Nephron (organoid): ENCODE measurements at regions not wholly inside any gene's neighbourhood (a gene's known extent, or its start where the extent isn't known, plus 50 kb on each side); places are given as distances from the start of the nearest gene placed in this dataset.

Source experiments
- H3K27ac Mint-ChIP-seq, 3 experiments: 2 replicates each; pipeline ENCODE4 v1.8.0; 2020; ENCODE audit warnings: mixed read lengths in 3 of 3, mild to moderate bottlenecking in 2 of 3, moderate library complexity in 1 of 3
- H3K27me3 Mint-ChIP-seq: 2 replicates; pipeline ENCODE4 v1.8.0; 2021; ENCODE audit warnings: low read depth, mild to moderate bottlenecking, moderate library complexity, mixed read lengths
- H3K36me3 Mint-ChIP-seq: 2 replicates; pipeline ENCODE4 v1.8.0; 2020; ENCODE audit warnings: low read depth, mixed read lengths
- H3K4me1 Mint-ChIP-seq: 2 replicates; pipeline ENCODE4 v1.8.0; 2020; ENCODE audit warnings: mixed read lengths
- H3K4me3 Mint-ChIP-seq, 3 experiments: 2 replicates each; pipeline ENCODE4 v1.8.0; 2020; ENCODE audit warnings: mild to moderate bottlenecking in 3 of 3, mixed read lengths in 3 of 3, moderate library complexity in 2 of 3
- H3K9me3 Mint-ChIP-seq: 2 replicates; pipeline ENCODE4 v1.8.0; 2020; ENCODE audit warnings: mixed read lengths
- TF ChIP-seq, protein P1 (sequence below), 3 experiments: fragments of 200-600 bp; sonication (generic); IDR thresholded peaks; one replicate each; pipeline ENCODE4 v1.5.0; 2021; ENCODE audit warnings: antibody characterized with exemption in 3 of 3; ENCODE audit not compliant: unreplicated experiment in 3 of 3

DNA sequence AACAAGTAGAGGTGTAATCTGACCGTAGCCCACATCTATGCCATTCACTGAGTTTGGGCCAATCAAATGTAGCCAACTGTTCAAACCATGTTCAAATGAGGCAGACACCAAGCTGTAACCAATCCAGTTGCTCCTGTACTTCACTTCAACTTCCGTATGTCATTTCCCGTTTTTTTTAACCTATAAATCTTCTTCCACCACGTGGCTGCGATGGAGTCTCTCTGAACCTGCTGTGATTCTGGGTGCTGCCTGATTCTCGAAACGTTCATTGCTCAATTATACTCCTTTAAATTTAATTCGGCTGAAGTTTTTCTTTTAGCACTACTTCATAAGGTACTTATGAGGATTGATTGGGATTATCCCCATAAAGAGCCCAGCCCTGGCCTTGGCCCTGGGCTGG is 179.7 kb downstream of the PIK3R1 start:
- peaks cover 15% of the 10 kb centered on the region for H3K9me3 Mint-ChIP-seq
- TF ChIP-seq, protein P1, sequence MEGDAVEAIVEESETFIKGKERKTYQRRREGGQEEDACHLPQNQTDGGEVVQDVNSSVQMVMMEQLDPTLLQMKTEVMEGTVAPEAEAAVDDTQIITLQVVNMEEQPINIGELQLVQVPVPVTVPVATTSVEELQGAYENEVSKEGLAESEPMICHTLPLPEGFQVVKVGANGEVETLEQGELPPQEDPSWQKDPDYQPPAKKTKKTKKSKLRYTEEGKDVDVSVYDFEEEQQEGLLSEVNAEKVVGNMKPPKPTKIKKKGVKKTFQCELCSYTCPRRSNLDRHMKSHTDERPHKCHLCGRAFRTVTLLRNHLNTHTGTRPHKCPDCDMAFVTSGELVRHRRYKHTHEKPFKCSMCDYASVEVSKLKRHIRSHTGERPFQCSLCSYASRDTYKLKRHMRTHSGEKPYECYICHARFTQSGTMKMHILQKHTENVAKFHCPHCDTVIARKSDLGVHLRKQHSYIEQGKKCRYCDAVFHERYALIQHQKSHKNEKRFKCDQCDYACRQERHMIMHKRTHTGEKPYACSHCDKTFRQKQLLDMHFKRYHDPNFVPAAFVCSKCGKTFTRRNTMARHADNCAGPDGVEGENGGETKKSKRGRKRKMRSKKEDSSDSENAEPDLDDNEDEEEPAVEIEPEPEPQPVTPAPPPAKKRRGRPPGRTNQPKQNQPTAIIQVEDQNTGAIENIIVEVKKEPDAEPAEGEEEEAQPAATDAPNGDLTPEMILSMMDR (IDR thresholded peaks at IDR 0.05; ENCODE audit: unreplicated experiment in 3 of 3), result no peak
- no peaks in the 10 kb centered on the region for H3K36me3 Mint-ChIP-seq
- no peak overlapping the region for H3K4me3 Mint-ChIP-seq
- H3K4me1 Mint-ChIP-seq, result no peaks in the 10 kb centered on the region
- peak overlapping the region in 1 of 3 experiments; percentile 80 for H3K27ac Mint-ChIP-seq
- no peaks in the 10 kb centered on the region for H3K27me3 Mint-ChIP-seq

DNA sequence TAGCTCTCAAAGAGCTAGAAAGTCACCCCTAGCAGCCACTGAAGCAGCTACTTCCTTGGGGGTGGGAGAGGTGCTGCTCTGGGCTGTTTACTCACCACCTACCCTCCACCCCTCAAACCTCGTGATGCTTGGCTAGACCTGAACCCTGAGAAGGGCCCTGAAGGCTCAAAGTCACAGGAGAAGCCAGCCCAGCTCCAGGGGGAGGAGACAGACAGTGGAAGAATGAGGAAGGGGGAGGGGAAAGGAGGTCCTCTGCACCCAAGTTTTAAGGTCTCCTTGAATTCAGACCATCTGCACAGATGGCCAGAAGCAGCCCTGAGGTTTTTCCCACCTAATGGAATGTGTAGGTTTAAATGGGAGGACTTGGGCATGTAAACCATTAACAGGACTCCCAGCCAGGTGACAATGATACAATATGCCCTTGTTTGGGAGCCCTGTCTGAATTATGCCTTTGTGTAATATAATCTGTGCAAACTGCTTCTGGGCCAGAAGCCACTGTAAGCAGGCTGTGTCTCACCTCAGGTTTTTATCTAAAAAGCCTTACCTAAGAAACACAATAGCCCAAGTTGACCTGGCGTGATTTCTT is 180.5 kb downstream of the PIK3R1 start:
- Mint-ChIP-seq H3K9me3 (peaks cover 15% of the 10 kb centered on the region), H3K27ac (peak overlapping the region; percentile 28 to 80 (median 39)), H3K27me3 (no peaks in the 10 kb centered on the region), H3K4me1 (no peaks in the 10 kb centered on the region), H3K36me3 (no peaks in the 10 kb centered on the region), H3K4me3 (no peak overlapping the region)
- TF ChIP-seq, protein P1 (IDR thresholded peaks at IDR 0.05; ENCODE audit: unreplicated experiment in 3 of 3), result no peak

DNA sequence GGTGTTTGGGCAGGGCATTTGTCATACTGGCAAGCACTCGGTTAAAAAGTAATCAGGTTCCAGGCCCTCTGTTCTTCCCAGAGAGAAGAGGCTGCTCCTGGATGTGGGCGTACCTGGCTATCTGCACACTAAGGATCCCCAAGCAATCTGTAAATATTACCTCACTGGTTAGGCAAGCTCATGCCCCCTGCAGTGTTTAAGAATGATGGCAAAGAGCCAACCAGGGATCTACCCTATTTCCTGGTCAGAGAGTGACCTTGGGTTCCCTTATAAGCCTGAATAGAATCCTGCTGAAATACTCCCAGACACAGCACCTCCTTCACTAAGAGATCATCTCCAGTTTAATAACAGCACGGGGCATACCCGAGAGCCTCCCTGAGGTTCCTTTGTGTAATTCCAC is 181.2 kb downstream of the PIK3R1 start:
- Mint-ChIP-seq H3K4me3 (no peak overlapping the region), H3K36me3 (no peaks in the 10 kb centered on the region), H3K4me1 (no peaks in the 10 kb centered on the region), H3K9me3 (peaks cover 15% of the 10 kb centered on the region), H3K27ac (peak overlapping the region; percentile 28 to 80 (median 39)), H3K27me3 (no peaks in the 10 kb centered on the region)
- TF ChIP-seq, protein P1 (IDR thresholded peaks at IDR 0.05; ENCODE audit: unreplicated experiment in 3 of 3), result no peak

GRCh38 chr5:68398146-68398812 is 182.7 kb downstream of the PIK3R1 start:
- Mint-ChIP-seq H3K4me1 (no peaks in the 10 kb centered on the region), H3K27ac (no peak overlapping the region), H3K36me3 (no peaks in the 10 kb centered on the region), H3K9me3 (peaks cover 15% of the 10 kb centered on the region), H3K27me3 (no peaks in the 10 kb centered on the region), H3K4me3 (no peak overlapping the region)
- TF ChIP-seq, protein P1 (IDR thresholded peaks at IDR 0.05; ENCODE audit: unreplicated experiment in 3 of 3), result no peak

DNA sequence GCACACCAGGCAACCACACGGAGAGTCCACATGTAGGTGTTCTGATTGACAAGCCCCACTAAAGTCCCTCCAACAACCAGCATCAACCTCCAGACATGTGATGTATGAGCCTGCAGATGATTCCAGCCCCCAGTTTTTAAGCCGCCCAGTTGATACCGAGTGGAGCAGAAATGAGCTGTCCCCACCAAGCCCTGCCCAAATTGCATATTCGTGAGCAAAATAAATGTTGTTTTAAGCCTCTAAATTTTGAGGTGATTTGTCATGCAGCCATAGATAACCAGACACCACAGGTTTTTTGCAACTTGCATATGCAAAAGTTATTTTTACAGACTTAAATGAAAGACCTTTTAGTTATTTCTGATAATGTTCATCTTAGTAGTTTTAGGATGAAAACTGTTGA is 187.7 kb downstream of the PIK3R1 start:
- Mint-ChIP-seq H3K27ac (peak overlapping the region in 1 of 3 experiments; percentile 41), H3K36me3 (no peaks in the 10 kb centered on the region), H3K9me3 (peaks cover 5% of the 10 kb centered on the region), H3K4me3 (no peak overlapping the region), H3K27me3 (no peaks in the 10 kb centered on the region), H3K4me1 (peaks cover 14% of the 10 kb centered on the region)
- TF ChIP-seq, protein P1 (IDR thresholded peaks at IDR 0.05; ENCODE audit: unreplicated experiment in 3 of 3), result no peak

GRCh38 chr5:68404246-68404645 is 188.7 kb downstream of the PIK3R1 start:
- Mint-ChIP-seq H3K4me1 (peaks cover 14% of the 10 kb centered on the region), H3K4me3 (no peak overlapping the region), H3K9me3 (no peaks in the 10 kb centered on the region), H3K36me3 (no peaks in the 10 kb centered on the region), H3K27ac (no peak overlapping the region), H3K27me3 (no peaks in the 10 kb centered on the region)
- TF ChIP-seq, protein P1 (IDR thresholded peaks at IDR 0.05; ENCODE audit: unreplicated experiment in 3 of 3), result no peak
